Esophagus muscularis mucosa (tissue), 4 donors: ENCODE measurements at regions not wholly inside any gene's neighbourhood (a gene's known extent, or its start where the extent isn't known, plus 50 kb on each side); places are given as distances from the start of the nearest gene placed in this dataset.
"Not testable (repeated sequence)": the region's sequence is repeated elsewhere in the genome, so short reads cannot be mapped to it uniquely, and the experiment has no call there.

Source experiments
- DNase-seq: peaks from one replicate; pipeline ENCODE4 v3.0.0-alpha.2; 2017; ENCODE audit errors: extremely low spot score
- H3K27ac ChIP-seq, 4 donors: fragments of 200-600 bp; sonication (generic); replicated peaks in 1 of 4; 1 replicate in 3 of 4; 2 replicates in 1 of 4; pipeline ENCODE4 v1.5.1; 2016 to 2019; ENCODE audit warnings: mild to moderate bottlenecking in 1 of 4
- H3K27me3 ChIP-seq, 4 donors: fragments of 200-600 bp; sonication (generic); one replicate each; pipeline versions ENCODE4 v1.5.1 to v1.6.0; 2016 to 2019
- H3K36me3 ChIP-seq, 4 donors: fragments of 200-600 bp; sonication (generic); one replicate each; pipeline ENCODE4 v1.5.1; 2016 to 2019
- H3K4me1 ChIP-seq, 4 donors: fragments of 200-600 bp; sonication (generic); one replicate each; pipeline ENCODE4 v1.5.1; 2016 to 2019
- H3K4me3 ChIP-seq, 4 donors: fragments of 200-600 bp; sonication (generic); 1 replicate in 2 of 4; 2 replicates in 2 of 4; pipeline ENCODE4 v1.5.1; 2016 to 2019; ENCODE audit warnings: mild to moderate bottlenecking in 4 of 4, moderate library complexity in 1 of 4
- H3K9me3 ChIP-seq, 4 donors: fragments of 200-600 bp; sonication (generic); 1 replicate in 3 of 4; 2 replicates in 1 of 4; pipeline ENCODE4 v1.5.1; 2016 to 2019
- CTCF ChIP-seq, 3 experiments: fragments of 200-600 bp in 2 of 3; fragments of 450-650 bp in 1 of 3; sonication (generic) in 2 of 3; IDR thresholded peaks; one replicate each; pipeline ENCODE4 v1.5.1; 2017 to 2019; ENCODE audit warnings: antibody characterized with exemption in 3 of 3, mild to moderate bottlenecking in 2 of 3, moderate library complexity in 1 of 3
- EP300 ChIP-seq: sonication (generic); formaldehyde crosslinking; IDR thresholded peaks from one replicate; pipeline ENCODE4 v1.6.1; 2017; ENCODE audit warnings: antibody characterized with exemption
- POLR2A ChIP-seq: fragments of 450-650 bp; IDR thresholded peaks from one replicate; pipeline ENCODE4 v1.6.1; 2017; ENCODE audit warnings: antibody characterized with exemption, moderate library complexity, mild to moderate bottlenecking, low read depth
- POLR2AphosphoS5 ChIP-seq, 2 donors: sonication (generic); formaldehyde crosslinking; IDR thresholded peaks; one replicate each; pipeline ENCODE4 v1.6.1; 2017; ENCODE audit warnings: antibody characterized with exemption in 2 of 2
- WGBS: methylation state at CpG from one replicate; pipeline ENCODE4 v1.1.5; 2018; 5-methylcytosine and 5-hydroxymethylcytosine counted together
- intact Hi-C: fragments of 100-400 bp; cut with DNase I; formaldehyde crosslinking; loops from one replicate; pipeline ENCODE4 v1.15.1; 2023

- Histone ChIP-seq H3K36me3 (no peaks in the 10 kb centered on the region), H3K4me1 (no peaks in the 10 kb centered on the region), H3K4me3 (no peak overlapping the region), H3K27ac (no peak overlapping the region), H3K27me3 (peaks cover 0 to 9% (median 0%) of the 10 kb centered on the region in 4 donors), H3K9me3 (no peaks in the 10 kb centered on the region)
- no peak for DNase-seq
- WGBS = 76% methylated on average over 4 of the region's 4 CpGs
- TF ChIP-seq CTCF (IDR thresholded peaks at IDR 0.05) = no peak
- TF ChIP-seq EP300 = no peak
- TF ChIP-seq POLR2AphosphoS5 (IDR thresholded peaks at IDR 0.05) = no peak
- no peak for TF ChIP-seq POLR2A
- intact Hi-C loops = no loop called here
Observed at GRCh38 chr5:160494451-160494850, 72.8 kb downstream of the PTTG1 start.

- intact Hi-C loops = no loop called here
- 73% methylated on average over 6 of the region's 6 CpGs for WGBS
- Histone ChIP-seq H3K27ac (no peak overlapping the region), H3K4me1 (no peaks in the 10 kb centered on the region), H3K4me3 (no peak overlapping the region), H3K27me3 (peaks cover 0 to 9% (median 0%) of the 10 kb centered on the region in 4 donors), H3K9me3 (no peaks in the 10 kb centered on the region), H3K36me3 (no peaks in the 10 kb centered on the region)
- DNase-seq = no peak
- TF ChIP-seq CTCF (IDR thresholded peaks at IDR 0.05) (no peak), EP300 (no peak), POLR2AphosphoS5 (IDR thresholded peaks at IDR 0.05) (no peak), POLR2A (no peak)
Observed at GRCh38 chr5:160496334-160496733, 74.7 kb downstream of the PTTG1 start.

- Histone ChIP-seq H3K27ac (no peak overlapping the region), H3K27me3 (peaks cover 0 to 9% (median 0%) of the 10 kb centered on the region in 4 donors), H3K36me3 (no peaks in the 10 kb centered on the region), H3K4me3 (no peak overlapping the region), H3K4me1 (no peaks in the 10 kb centered on the region), H3K9me3 (no peaks in the 10 kb centered on the region)
- TF ChIP-seq EP300 (no peak), POLR2AphosphoS5 (IDR thresholded peaks at IDR 0.05) (no peak), CTCF (IDR thresholded peaks at IDR 0.05) (no peak), POLR2A (no peak)
- WGBS = 85% methylated on average over 5 of the region's 5 CpGs
- no peak for DNase-seq
- intact Hi-C loops = no loop called here
Observed at GRCh38 chr5:160496784-160497183, 75.1 kb downstream of the PTTG1 start.

- WGBS = 86% methylated on average over 2 of the region's 2 CpGs
- no peaks in the 10 kb centered on the region for H3K36me3 ChIP-seq
- DNase-seq = no peak
- no peak overlapping the region for H3K27ac ChIP-seq
- no peak overlapping the region for H3K4me3 ChIP-seq
- H3K4me1 ChIP-seq = no peaks in the 10 kb centered on the region
- no peaks in the 10 kb centered on the region for H3K9me3 ChIP-seq
- peaks cover 0 to 5% (median 0%) of the 10 kb centered on the region in 4 donors for H3K27me3 ChIP-seq
- TF ChIP-seq POLR2AphosphoS5 (IDR thresholded peaks at IDR 0.05) (no peak), CTCF (IDR thresholded peaks at IDR 0.05) (no peak), EP300 (no peak), POLR2A (no peak)
- intact Hi-C loops = no loop called here
Observed at GRCh38 chr5:160497878-160498277, 76.2 kb downstream of the PTTG1 start.

- H3K36me3 ChIP-seq, H3K27me3 ChIP-seq, DNase-seq, H3K27ac ChIP-seq, H3K4me1 ChIP-seq, intact Hi-C loops, H3K4me3 ChIP-seq, H3K9me3 ChIP-seq: not testable (repeated sequence)
- 97% methylated on average over 18 of the region's 21 CpGs for WGBS
Observed at GRCh38 chr5:160498441-160499043, 76.9 kb downstream of the PTTG1 start.
